Psoas muscle (tissue), 7 donors: ENCODE measurements at regions not wholly inside any gene's neighbourhood (a gene's known extent, or its start where the extent isn't known, plus 50 kb on each side); places are given as distances from the start of the nearest gene placed in this dataset.
"Not testable (repeated sequence)": the region's sequence is repeated elsewhere in the genome, so short reads cannot be mapped to it uniquely, and the experiment has no call there.

Experiments
- ATAC-seq, 4 donors: fragments of 200-7000 bp; cut with Tn5 transposase; one replicate each; pipeline ENCODE4 v1.9.1; 2020; ENCODE audit warnings: moderate library complexity in 3 of 4, mild to moderate bottlenecking in 2 of 4
- DNase-seq, 2 donors: peaks; one replicate each; pipeline ENCODE4 v3.0.0-alpha.2; 2020
- H3K27ac ChIP-seq: fragments of 200-600 bp; one replicate; pipeline ENCODE4 v1.8.0; 2022
- H3K27me3 ChIP-seq, 3 donors: fragments of 200-600 bp in 1 of 3; one replicate each; pipeline versions ENCODE4 v1.6.1 to v1.8.0; 2013 to 2022; ENCODE audit warnings: low read length in 2 of 3, mild to moderate bottlenecking in 2 of 3, moderate library complexity in 1 of 3; ENCODE audit not compliant: insufficient read depth in 3 of 3
- H3K36me3 ChIP-seq, 2 donors: fragments of 200-600 bp in 1 of 2; one replicate each; pipeline versions ENCODE4 v1.6.1 to v1.8.0; 2013 to 2022; ENCODE audit warnings: low read depth in 1 of 2, mild to moderate bottlenecking in 1 of 2, moderate library complexity in 1 of 2; ENCODE audit not compliant: insufficient read depth in 1 of 2
- H3K4me1 ChIP-seq: fragments of 200-600 bp; one replicate; pipeline ENCODE4 v1.8.0; 2022
- H3K4me3 ChIP-seq: fragments of 200-600 bp; one replicate; pipeline ENCODE4 v1.8.0; 2022; ENCODE audit warnings: mild to moderate bottlenecking
- H3K9me3 ChIP-seq: fragments of 200-600 bp; one replicate; pipeline ENCODE4 v1.8.0; 2022
- CTCF ChIP-seq: fragments of 200-600 bp; IDR thresholded peaks from one replicate; pipeline ENCODE4 v1.8.0; 2022; ENCODE audit warnings: antibody characterized with exemption
- WGBS, 3 donors: extraction: QIAGEN DNeasy Blood & Tissue Kit; methylation state at CpG; one replicate each; pipeline versions ENCODE4 v1.1.6 to v1.1.7; 2013; 5-methylcytosine and 5-hydroxymethylcytosine counted together
- intact Hi-C, 2 donors: fragments of 100-400 bp; cut with DNase I; formaldehyde crosslinking; loops; one replicate each; pipeline versions ENCODE4 v1.11.0 to v1.14.2; 2022
- donor health status: healthy with polysubstance abuse.
- donor health status: DM: no; HTN: no; CAD: no; lungs with moderate emphysema.
- donor health status: Bipolar disorder and iron deficiency.
- donor health status: healthy.
- donor health status: DM: yes; HTN: yes; CAD: no.
- donor health status: DM: no; HTN: no; CAD: no.
- donor health status: DM: yes; HTN: yes; CAD: no.

DNA sequence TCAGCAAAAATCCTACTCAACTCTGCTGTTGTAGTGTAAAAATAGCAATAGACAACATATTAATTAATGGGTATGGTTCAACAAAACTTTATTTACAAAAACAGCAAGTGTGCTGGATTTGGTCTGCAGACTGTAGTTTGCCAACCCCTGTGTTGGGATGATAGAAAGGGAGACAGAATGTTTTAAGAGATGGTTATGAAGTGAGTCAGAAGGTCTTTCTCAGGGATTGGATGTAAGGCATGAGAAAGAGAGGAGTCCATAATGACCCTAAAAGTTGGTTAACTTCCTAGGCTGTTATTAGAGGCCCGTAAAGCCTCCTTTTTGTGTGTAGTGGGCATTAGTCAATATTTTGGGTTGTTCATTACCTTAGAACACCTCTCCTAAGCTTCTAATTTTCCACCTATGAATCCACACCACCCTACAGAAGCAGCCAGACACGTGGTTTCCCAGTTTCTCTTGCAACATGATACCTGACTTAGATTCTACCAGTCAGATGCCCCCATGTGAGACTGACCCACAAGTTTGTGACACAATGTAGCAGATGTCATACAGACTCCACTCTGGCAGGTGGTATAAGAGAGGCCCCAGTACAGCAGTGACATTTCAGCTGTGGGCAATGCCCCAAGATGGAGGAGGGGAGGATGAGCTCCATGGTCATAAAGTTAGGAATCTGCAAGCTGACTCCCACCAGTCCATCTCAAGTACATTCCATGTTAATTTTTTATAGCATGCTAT is 1015.6 kb downstream of the KCNMA1 start:
- intact Hi-C loops = no loop called here
- WGBS, 3 donors = 44 to 54% (median 44%) methylated on average over 2 of the region's 2 CpGs
- DNase-seq = no peak

DNA sequence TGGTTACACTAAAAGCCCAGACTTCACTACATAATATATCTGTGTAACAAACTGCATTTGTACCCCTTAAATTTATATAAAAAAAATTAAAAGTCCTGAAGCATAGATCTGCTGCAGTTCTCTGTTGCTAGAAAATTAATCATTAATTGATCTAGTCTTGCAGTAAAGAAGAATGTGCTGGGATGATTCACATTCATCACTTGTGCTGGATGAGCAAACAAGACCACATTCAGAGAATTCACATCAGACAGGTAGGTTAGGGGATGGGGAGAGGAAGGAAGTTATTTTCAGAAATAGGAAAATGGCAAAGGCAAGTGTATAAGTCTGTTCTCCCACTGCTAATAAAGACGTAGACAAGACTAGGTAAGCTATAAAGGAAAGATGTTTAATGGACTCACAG is 1019.0 kb downstream of the KCNMA1 start:
- WGBS, 3 donors = 88 to 90% (median 88%) methylated on average over 1 of the region's 1 CpG
- no peak overlapping the region for H3K4me3 ChIP-seq
- H3K36me3 ChIP-seq = no peaks in the 10 kb centered on the region
- no peak for TF ChIP-seq CTCF
- H3K9me3 ChIP-seq = no peaks in the 10 kb centered on the region
- intact Hi-C loops = no loop called here
- ATAC-seq = no peak
- H3K4me1 ChIP-seq = no peaks in the 10 kb centered on the region
- DNase-seq = no peak
- H3K27ac ChIP-seq = no peak overlapping the region
- no peaks in the 10 kb centered on the region for H3K27me3 ChIP-seq

More for the DNA sequence above, 1015.6 kb downstream of the KCNMA1 start:
- Histone ChIP-seq H3K9me3 (no peaks in the 10 kb centered on the region), H3K4me3 (no peak overlapping the region), H3K4me1 (no peaks in the 10 kb centered on the region), H3K27me3 (no peaks in the 10 kb centered on the region), H3K27ac (no peak overlapping the region), H3K36me3 (no peaks in the 10 kb centered on the region)
- no peak for ATAC-seq
- TF ChIP-seq CTCF = no peak

DNA sequence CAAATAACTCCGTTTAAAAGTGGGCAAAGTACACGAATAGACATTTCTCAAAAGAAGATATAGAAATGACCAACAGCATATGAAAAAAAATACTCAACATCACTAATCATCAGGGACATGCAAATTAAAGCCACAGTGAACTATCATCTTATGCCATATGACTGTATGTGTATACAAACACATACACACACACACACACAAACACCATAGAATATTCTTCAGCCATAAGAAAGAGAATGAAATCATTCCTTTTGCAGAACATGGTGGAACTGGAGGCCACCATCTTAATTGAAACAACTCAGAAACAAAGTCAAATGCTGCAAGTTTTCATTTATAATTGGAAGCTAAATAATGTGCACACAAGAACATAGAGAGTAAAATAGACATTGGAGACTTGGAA is 1019.4 kb downstream of the KCNMA1 start:
- DNase-seq (no peak), ATAC-seq (no peak)
- no peaks in the 10 kb centered on the region for H3K27me3 ChIP-seq
- H3K9me3 ChIP-seq = no peaks in the 10 kb centered on the region
- H3K27ac ChIP-seq = no peak overlapping the region
- H3K4me1 ChIP-seq = no peaks in the 10 kb centered on the region
- H3K36me3 ChIP-seq = no peaks in the 10 kb centered on the region
- no peak for TF ChIP-seq CTCF
- whole genome bisulfite sequencing, 3 donors = 88 to 92% (median 91%) methylated on average over 2 of the region's 2 CpGs
- intact Hi-C loops = no loop called here
- H3K4me3 ChIP-seq = no peak overlapping the region

GRCh38 chr10:76616666-76617065 is 1020.9 kb downstream of the KCNMA1 start:
- H3K36me3 ChIP-seq, H3K27me3 ChIP-seq, H3K4me1 ChIP-seq, ATAC-seq, DNase-seq, H3K4me3 ChIP-seq, intact Hi-C loops, H3K9me3 ChIP-seq, H3K27ac ChIP-seq: not testable (repeated sequence)

DNA sequence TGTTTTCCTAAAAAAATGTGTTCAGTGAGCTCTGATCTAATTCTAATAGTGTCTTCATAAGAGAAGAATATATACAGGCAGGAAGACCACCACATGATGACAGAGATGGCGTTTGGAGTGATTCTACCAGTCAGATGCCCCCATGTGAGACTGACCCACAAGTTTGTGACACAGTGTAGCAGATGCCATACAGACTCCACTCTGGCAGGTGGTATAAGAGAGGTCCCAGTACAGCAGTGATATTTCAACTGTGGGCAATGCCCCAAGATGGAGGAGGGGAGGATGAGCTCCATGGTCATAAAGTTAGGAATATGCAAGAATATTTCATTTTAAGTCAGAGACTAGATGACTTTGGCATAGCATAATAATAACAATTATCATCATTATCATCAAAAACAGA is 1022.6 kb downstream of the KCNMA1 start:
- H3K27ac ChIP-seq = no peak overlapping the region
- 73 to 85% (median 85%) methylated on average over 1 of the region's 1 CpG for WGBS, 3 donors

More for the DNA sequence above, 1022.6 kb downstream of the KCNMA1 start:
- Histone ChIP-seq H3K27me3 (no peaks in the 10 kb centered on the region), H3K4me1 (no peaks in the 10 kb centered on the region), H3K9me3 (no peaks in the 10 kb centered on the region), H3K4me3 (no peak overlapping the region), H3K36me3 (no peaks in the 10 kb centered on the region)
- intact Hi-C loops = no loop called here
- no peak for TF ChIP-seq CTCF
- no peak for ATAC-seq
- DNase-seq = no peak
